ENCODE measurements at regions not wholly inside any gene's neighbourhood (a gene's known extent, or its start where the extent isn't known, plus 50 kb on each side); places are given as distances from the start of the nearest gene placed in this dataset.
A peak's percentile ranks its signal among the peaks of the same experiment; 100 is the strongest.

- WGBS, 2 donors, result 8 to 19% methylated on average over 3 of the region's 3 CpGs
- no peaks in the 10 kb centered on the region for H3K4me1 ChIP-seq
Observed at GRCh38 chr20:17856024-17856564, 112.5 kb downstream of the SNX5 start.

DNA sequence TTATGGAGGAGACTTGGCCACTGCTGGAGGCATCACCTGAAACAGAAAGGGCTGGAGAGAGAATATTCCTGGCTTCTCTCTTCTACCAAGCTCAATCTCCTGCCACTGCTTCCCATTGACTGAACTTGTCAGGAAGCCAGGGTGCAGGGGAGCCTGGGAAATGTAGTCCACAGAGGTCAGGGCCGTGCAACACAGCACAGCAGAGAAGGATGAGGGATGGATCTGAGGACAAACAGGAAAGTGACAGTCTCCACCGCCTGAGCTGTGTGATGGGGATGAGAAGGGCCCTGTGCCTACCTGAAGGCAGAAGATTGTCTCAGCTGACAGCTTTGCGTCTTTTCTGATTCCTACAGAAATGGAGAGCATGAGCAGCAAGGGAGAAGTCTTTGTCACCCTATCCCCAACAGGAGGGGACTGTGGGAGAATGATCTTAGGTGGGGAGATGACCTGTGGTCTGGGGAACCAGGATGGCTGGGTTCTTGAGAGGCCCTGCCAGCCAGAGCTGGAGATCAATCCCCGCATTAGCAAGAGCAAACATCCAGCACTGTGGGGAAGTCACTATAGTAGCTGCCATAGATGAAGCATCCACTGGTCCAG, 114.2 kb downstream of the SNX5 start:
- no peak for DNase-seq
- intact Hi-C loops (cut with DNase I), result no loop called here
- H3K4me3 ChIP-seq, result no peak overlapping the region
- H3K27me3 ChIP-seq, result no peaks in the 10 kb centered on the region
- no peaks in the 10 kb centered on the region for H3K4me1 ChIP-seq
- TF ChIP-seq EP300 (IDR thresholded peaks at IDR 0.05) (no peak), CTCF (IDR thresholded peaks at IDR 0.05) (no peak), POLR2A (IDR thresholded peaks at IDR 0.05) (no peak), POLR2AphosphoS5 (IDR thresholded peaks at IDR 0.05) (no peak)
- H3K36me3 ChIP-seq, result no peaks in the 10 kb centered on the region
- H3K9me3 ChIP-seq, result no peaks in the 10 kb centered on the region
- no peak overlapping the region for H3K27ac ChIP-seq
- 53 to 66% methylated on average over 4 of the region's 4 CpGs for WGBS, 2 donors

More at GRCh38 chr20:17856024-17856564, 112.5 kb downstream of the SNX5 start:
- no peak for DNase-seq
- H3K9me3 ChIP-seq, result no peaks in the 10 kb centered on the region
- no peak overlapping the region for H3K4me3 ChIP-seq
- TF ChIP-seq POLR2A (IDR thresholded peaks at IDR 0.05), result no peak
- TF ChIP-seq POLR2AphosphoS5 (IDR thresholded peaks at IDR 0.05), result no peak
- TF ChIP-seq EP300 (IDR thresholded peaks at IDR 0.05), result no peak
- no peak for TF ChIP-seq CTCF (IDR thresholded peaks at IDR 0.05)
- no peaks in the 10 kb centered on the region for H3K27me3 ChIP-seq
- H3K27ac ChIP-seq, result no peak overlapping the region
- no peaks in the 10 kb centered on the region for H3K36me3 ChIP-seq
- intact Hi-C loops (cut with DNase I), result no loop called here

GRCh38 chr20:17852323-17852722, 116.3 kb downstream of the SNX5 start:
- intact Hi-C loops (cut with DNase I), result no loop called here

GRCh38 chr20:17850684-17851026, 117.9 kb downstream of the SNX5 start:
- H3K4me3 ChIP-seq, result no peak overlapping the region
- 68 to 76% methylated on average over 4 of the region's 4 CpGs for WGBS, 2 donors
- intact Hi-C loops (cut with DNase I), result no loop called here
- H3K27me3 ChIP-seq, result no peaks in the 10 kb centered on the region
- H3K9me3 ChIP-seq, result no peaks in the 10 kb centered on the region
- H3K4me1 ChIP-seq, result no peaks in the 10 kb centered on the region
- peak overlapping the region; percentile 38 to 64 (median 54) for H3K27ac ChIP-seq
- no peak for DNase-seq
- no peaks in the 10 kb centered on the region for H3K36me3 ChIP-seq
- TF ChIP-seq POLR2AphosphoS5 (IDR thresholded peaks at IDR 0.05), result no peak
- no peak for TF ChIP-seq POLR2A (IDR thresholded peaks at IDR 0.05)
- TF ChIP-seq CTCF (IDR thresholded peaks at IDR 0.05), result no peak
- no peak for TF ChIP-seq EP300 (IDR thresholded peaks at IDR 0.05)

More at GRCh38 chr20:17852323-17852722, 116.3 kb downstream of the SNX5 start:
- Histone ChIP-seq H3K36me3 (no peaks in the 10 kb centered on the region), H3K4me1 (no peaks in the 10 kb centered on the region), H3K9me3 (no peaks in the 10 kb centered on the region), H3K27me3 (no peaks in the 10 kb centered on the region), H3K27ac (no peak overlapping the region), H3K4me3 (no peak overlapping the region)
- TF ChIP-seq POLR2AphosphoS5 (IDR thresholded peaks at IDR 0.05) (no peak), POLR2A (IDR thresholded peaks at IDR 0.05) (no peak), CTCF (IDR thresholded peaks at IDR 0.05) (no peak), EP300 (IDR thresholded peaks at IDR 0.05) (no peak)
- 95 to 96% methylated on average over 3 of the region's 3 CpGs for WGBS, 2 donors
- no peak for DNase-seq
